ENCODE measurements at regions not wholly inside any gene's neighbourhood (a gene's known extent, or its start where the extent isn't known, plus 50 kb on each side); places are given as distances from the start of the nearest gene placed in this dataset.
A peak's percentile ranks its signal among the peaks of the same experiment; 100 is the strongest.
"Not testable (repeated sequence)": the region's sequence is repeated elsewhere in the genome, so short reads cannot be mapped to it uniquely, and the experiment has no call there.

- DNase-seq, result no peak
Measured at GRCh38 chr7:67894746-67895145, 898.1 kb downstream of the TYW1 start.

- no peak for DNase-seq
Measured at GRCh38 chr7:67896721-67897120, 900.1 kb downstream of the TYW1 start.

GRCh38 chr7:67900456-67900855 lies 903.8 kb downstream of the TYW1 start:
- DNase-seq, result no peak

GRCh38 chr7:67901808-67902480 lies 905.3 kb downstream of the TYW1 start:
- DNase-seq, result no peak

GRCh38 chr7:67907792-67908191 lies 911.2 kb downstream of the TYW1 start:
- no peak for DNase-seq

- no peak for DNase-seq
Measured at GRCh38 chr7:67912437-67912836, 915.8 kb downstream of the TYW1 start.

GRCh38 chr7:67913604-67914003 lies 917.0 kb downstream of the TYW1 start:
- peak in 5 of 56 donors; percentile 1 to 20 (median 5) for DNase-seq

GRCh38 chr7:67916111-67916510 lies 919.5 kb downstream of the TYW1 start:
- DNase-seq, result not testable (repeated sequence)

- peak in 11 of 56 donors; percentile 1 to 61 (median 12) for DNase-seq
Measured at GRCh38 chr7:67916571-67917436, 920.2 kb downstream of the TYW1 start.

- DNase-seq, result no peak
Measured at GRCh38 chr7:67917437-67917755, 920.8 kb downstream of the TYW1 start.

- DNase-seq, result no peak
Measured at GRCh38 chr7:67918158-67918557, 921.5 kb downstream of the TYW1 start.

GRCh38 chr7:67923286-67923685 lies 926.7 kb downstream of the TYW1 start:
- no peak for DNase-seq

- no peak for DNase-seq
Measured at GRCh38 chr7:67928141-67928540, 931.5 kb downstream of the TYW1 start.

GRCh38 chr7:67936447-67936846 lies 939.8 kb downstream of the TYW1 start:
- not testable (repeated sequence) for DNase-seq

GRCh38 chr7:67940400-67940799 lies 943.8 kb downstream of the TYW1 start:
- DNase-seq, result no peak

- DNase-seq, result no peak
Measured at GRCh38 chr7:67947191-67947590, 950.6 kb downstream of the TYW1 start.

- no peak for DNase-seq
Measured at GRCh38 chr7:67947646-67948045, 951.0 kb downstream of the TYW1 start.

GRCh38 chr7:67950321-67951083 lies 953.9 kb downstream of the TYW1 start:
- no peak for DNase-seq

GRCh38 chr7:67955061-67955460 lies 958.4 kb downstream of the TYW1 start:
- no peak for DNase-seq

- no peak for DNase-seq
Measured at GRCh38 chr7:67962863-67963262, 966.2 kb downstream of the TYW1 start.

GRCh38 chr7:67976490-67976889 lies 979.9 kb downstream of the TYW1 start:
- DNase-seq, result no peak

- DNase-seq, result no peak
Measured at GRCh38 chr7:67983486-67983885, 986.9 kb downstream of the TYW1 start.

Measured in amygdala (tissue), 56 donors.